ENCODE measurements at regions not wholly inside any gene's neighbourhood (a gene's known extent, or its start where the extent isn't known, plus 50 kb on each side); places are given as distances from the start of the nearest gene placed in this dataset.
"Not testable (repeated sequence)": the region's sequence is repeated elsewhere in the genome, so short reads cannot be mapped to it uniquely, and the experiment has no call there.

GRCh38 chr19:30862876-30863275 is 486.4 kb downstream of the TSHZ3 start:
- DNase-seq = no peak
- no peak for ATAC-seq
- intact Hi-C loops (cut with micrococcal nuclease) = no loop called here

- no peak for ATAC-seq
- DNase-seq = no peak
- intact Hi-C loops (cut with micrococcal nuclease) = no loop called here
Observed at GRCh38 chr19:30861919-30862318, 487.3 kb downstream of the TSHZ3 start.

GRCh38 chr19:30857966-30858490 is 485.8 kb downstream of the ZNF536 start:
- DNase-seq (no peak), ATAC-seq (no peak)
- intact Hi-C loops (cut with micrococcal nuclease) = no loop called here

GRCh38 chr19:30857388-30857787 is 485.2 kb downstream of the ZNF536 start:
- ATAC-seq (no peak), DNase-seq (no peak)
- intact Hi-C loops (cut with micrococcal nuclease) = no loop called here

- ATAC-seq (no peak), DNase-seq (no peak)
- intact Hi-C loops (cut with micrococcal nuclease) = no loop called here
Observed at GRCh38 chr19:30856786-30857185, 484.6 kb downstream of the ZNF536 start.

GRCh38 chr19:30856376-30856775 is 484.2 kb downstream of the ZNF536 start:
- intact Hi-C loops (cut with micrococcal nuclease) = no loop called here
- ATAC-seq = no peak
- DNase-seq = no peak

GRCh38 chr19:30855442-30855841 is 483.3 kb downstream of the ZNF536 start:
- intact Hi-C loops (cut with micrococcal nuclease) = no loop called here
- ATAC-seq (no peak), DNase-seq (no peak)

- no peak for DNase-seq
- intact Hi-C loops (cut with micrococcal nuclease) = no loop called here
- ATAC-seq = no peak
Observed at GRCh38 chr19:30854661-30855060, 482.5 kb downstream of the ZNF536 start.

- ATAC-seq (no peak), DNase-seq (no peak)
- intact Hi-C loops (cut with micrococcal nuclease) = no loop called here
Observed at GRCh38 chr19:30854207-30854606, 482.0 kb downstream of the ZNF536 start.

GRCh38 chr19:30853036-30853435 is 480.9 kb downstream of the ZNF536 start:
- intact Hi-C loops (cut with micrococcal nuclease) = no loop called here
- no peak for ATAC-seq
- no peak for DNase-seq

- intact Hi-C loops (cut with micrococcal nuclease) = no loop called here
- DNase-seq (no peak), ATAC-seq (no peak)
Observed at GRCh38 chr19:30852168-30852567, 480.0 kb downstream of the ZNF536 start.

- intact Hi-C loops (cut with micrococcal nuclease) = no loop called here
Observed at GRCh38 chr19:30851646-30852045, 479.5 kb downstream of the ZNF536 start.

GRCh38 chr19:30848636-30849425 is 476.6 kb downstream of the ZNF536 start:
- ATAC-seq = no peak
- DNase-seq = no peak
- intact Hi-C loops (cut with micrococcal nuclease) = no loop called here

More at GRCh38 chr19:30851646-30852045, 479.5 kb downstream of the ZNF536 start:
- DNase-seq = no peak
- no peak for ATAC-seq

GRCh38 chr19:30846102-30846501 is 473.9 kb downstream of the ZNF536 start:
- intact Hi-C loops (cut with micrococcal nuclease) = no loop called here
- ATAC-seq (no peak), DNase-seq (no peak)

GRCh38 chr19:30842926-30843325 is 470.7 kb downstream of the ZNF536 start:
- ATAC-seq (no peak), DNase-seq (no peak)
- intact Hi-C loops (cut with micrococcal nuclease) = no loop called here

GRCh38 chr19:30841934-30842333 is 469.8 kb downstream of the ZNF536 start:
- no peak for ATAC-seq
- intact Hi-C loops (cut with micrococcal nuclease) = no loop called here
- DNase-seq = no peak

GRCh38 chr19:30830875-30831274 is 458.7 kb downstream of the ZNF536 start:
- intact Hi-C loops (cut with micrococcal nuclease) = no loop called here
- ATAC-seq (no peak), DNase-seq (no peak)

GRCh38 chr19:30825505-30825904 is 453.3 kb downstream of the ZNF536 start:
- ATAC-seq; DNase-seq; intact Hi-C loops (cut with micrococcal nuclease): not testable (repeated sequence)

- intact Hi-C loops (cut with micrococcal nuclease) = no loop called here
- no peak for DNase-seq
- ATAC-seq = no peak
Observed at GRCh38 chr19:30824809-30825208, 452.6 kb downstream of the ZNF536 start.

- intact Hi-C loops (cut with micrococcal nuclease) = no loop called here
- ATAC-seq = no peak
- DNase-seq = no peak
Observed at GRCh38 chr19:30817965-30818567, 445.9 kb downstream of the ZNF536 start.

GRCh38 chr19:30817197-30817596 is 445.0 kb downstream of the ZNF536 start:
- no peak for DNase-seq
- intact Hi-C loops (cut with micrococcal nuclease) = no loop called here
- no peak for ATAC-seq

Measured in left ventricle myocardium superior (tissue), 1 donor.